Inferior parietal cortex (tissue), 1 donor: ENCODE measurements at regions not wholly inside any gene's neighbourhood (a gene's known extent, or its start where the extent isn't known, plus 50 kb on each side); places are given as distances from the start of the nearest gene placed in this dataset.

Experiments used
- DNase-seq: peaks from one replicate; pipeline ENCODE4 v3.0.0-alpha.2; 2016; ENCODE audit errors: extremely low spot score

DNA sequence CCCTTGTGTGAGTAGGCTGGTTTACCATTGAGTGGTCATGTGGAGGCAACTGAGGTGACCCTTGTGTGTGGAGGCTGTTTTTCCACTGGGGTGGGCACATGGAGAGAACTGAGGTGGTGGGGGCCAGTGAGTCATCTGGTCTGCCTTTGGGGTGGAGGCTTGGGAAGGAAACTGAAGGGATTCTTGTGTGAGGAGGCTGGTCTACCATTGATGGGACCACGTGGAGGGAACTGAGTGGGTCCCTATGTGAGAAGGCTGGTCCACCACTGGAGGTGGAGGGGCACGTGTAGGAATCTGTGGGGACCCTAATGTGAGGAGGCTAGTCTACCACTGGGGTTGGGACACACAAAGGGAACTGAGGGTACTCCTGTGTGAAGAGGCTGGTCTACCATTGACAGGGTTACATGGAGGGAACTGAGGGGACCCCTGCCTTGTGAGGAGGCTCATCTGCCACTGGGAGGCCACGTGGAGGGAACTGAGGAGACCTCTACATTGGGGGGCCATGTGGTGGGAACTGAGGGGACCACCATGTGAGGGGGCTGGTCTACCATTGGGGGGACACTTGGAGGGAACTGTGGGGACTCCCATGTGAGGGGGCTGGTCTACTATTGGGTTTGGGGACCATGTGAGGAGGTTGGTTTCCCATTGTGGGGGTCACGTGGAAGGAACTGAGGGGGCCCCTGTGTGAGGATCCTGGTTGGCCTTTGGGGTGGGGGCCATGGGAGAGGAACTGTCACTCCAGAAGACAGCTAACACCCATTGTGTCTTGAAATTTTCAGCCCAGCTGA, 164.5 kb downstream of the WNT7A start:
- no peak for DNase-seq

DNA sequence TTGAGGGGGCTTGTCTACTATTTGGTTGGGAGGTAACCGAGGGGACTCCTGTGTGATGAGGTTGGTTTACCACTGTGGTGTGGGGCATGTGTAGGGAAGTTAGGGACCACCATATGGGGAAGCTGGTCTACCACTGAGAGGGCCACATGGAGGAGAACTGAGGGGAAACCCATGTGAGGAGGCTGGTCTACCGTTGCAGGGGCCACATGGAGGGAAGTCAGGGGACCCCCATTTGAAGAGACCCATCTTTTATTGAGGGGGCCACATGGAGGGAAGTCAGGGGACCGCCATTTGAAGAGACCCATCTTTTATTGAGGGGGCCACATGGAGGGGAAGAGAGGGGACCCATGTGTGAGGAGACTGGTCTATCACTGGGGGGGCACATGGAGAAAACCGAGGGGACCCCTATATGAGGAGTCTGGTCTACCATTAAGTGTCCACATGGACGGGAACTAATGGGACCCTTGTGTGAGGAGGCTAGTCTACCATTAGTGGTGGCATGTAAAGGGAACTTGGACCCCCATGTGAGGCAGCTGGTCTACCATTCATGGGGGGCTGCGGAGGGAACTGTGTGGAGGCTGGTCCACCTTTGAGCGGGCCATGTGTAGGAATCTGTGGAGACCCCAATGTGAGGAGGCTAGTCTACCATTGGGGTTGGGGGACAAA, 165.5 kb downstream of the FBLN2 start:
- DNase-seq = no peak

DNA sequence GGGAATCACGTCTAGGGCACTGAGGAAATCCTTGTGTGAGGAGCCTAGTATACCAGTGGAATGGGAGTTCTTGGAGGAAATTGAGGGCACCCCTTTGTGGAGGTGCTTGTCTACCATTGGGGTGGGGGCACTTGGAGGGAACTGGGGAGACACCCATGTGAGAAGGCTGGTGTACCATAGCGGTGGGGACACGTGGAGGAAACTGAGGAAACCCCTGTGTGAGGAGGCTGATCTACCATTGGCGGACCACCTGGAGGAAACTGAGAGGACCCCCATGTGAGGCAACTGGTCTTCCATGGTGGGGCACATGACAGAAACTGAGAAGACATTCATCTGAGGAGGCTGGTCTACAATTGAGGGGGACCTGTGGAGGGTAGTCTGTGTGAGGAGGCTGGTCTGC, 164.5 kb downstream of the FBLN2 start:
- DNase-seq = no peak

DNA sequence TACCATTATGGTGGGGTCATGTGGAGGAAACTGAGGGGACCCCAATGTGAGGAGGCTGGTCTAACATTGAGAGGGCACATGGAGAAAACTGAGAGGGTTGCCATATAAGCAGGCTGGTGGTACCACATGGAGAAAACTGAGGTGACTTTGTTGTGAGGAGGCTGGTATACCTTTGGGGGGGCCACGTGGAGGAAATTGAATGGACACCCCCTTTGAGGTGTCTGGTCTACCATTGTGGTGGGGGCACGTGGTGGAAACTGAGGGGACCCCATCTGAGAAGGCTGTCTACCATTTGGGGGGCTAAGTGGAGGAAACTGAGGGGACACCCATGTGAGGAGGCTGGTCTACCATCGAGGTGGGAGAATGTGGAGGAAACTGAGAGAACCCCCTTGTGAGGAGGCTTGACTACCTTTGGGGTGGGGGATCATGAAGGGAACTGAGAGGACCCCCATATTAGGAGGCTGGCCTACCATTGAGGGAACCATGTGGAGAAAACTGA, 163.8 kb downstream of the FBLN2 start:
- DNase-seq = no peak

DNA sequence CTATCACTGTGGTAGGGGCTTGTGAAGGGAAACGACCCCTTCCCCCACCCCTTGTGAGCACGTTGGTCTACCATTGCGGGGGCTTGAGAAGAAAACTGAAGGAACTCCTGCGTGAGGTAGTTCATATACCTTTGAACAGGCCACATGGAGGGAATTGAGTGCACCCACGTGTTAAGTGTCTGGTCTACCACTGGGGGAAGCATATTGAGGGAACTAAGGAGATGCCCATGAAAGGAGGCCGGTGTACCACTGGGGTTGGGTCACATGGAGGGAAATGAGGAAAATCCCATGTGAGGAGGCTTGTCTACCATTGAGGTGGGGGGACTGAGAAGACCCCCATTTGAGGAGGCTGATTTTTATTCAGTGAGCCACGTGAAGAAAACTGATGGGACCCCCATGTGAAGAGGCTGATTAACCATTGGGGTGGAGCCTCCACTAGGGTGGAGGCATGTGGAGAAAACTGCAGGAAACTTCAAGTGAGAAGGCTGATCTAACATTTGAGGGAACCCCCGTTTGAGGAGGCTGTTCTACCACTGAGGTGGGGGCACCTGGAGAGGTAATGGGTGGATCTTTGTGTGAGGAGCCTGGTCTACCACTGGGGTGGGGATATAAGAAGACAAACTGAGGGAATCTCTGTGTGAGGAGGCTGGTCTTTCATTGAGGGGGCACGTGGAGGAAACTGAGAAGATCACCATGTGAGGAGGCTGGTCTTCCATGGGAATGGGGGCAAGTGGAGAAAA, 163.2 kb downstream of the FBLN2 start:
- no peak for DNase-seq

DNA sequence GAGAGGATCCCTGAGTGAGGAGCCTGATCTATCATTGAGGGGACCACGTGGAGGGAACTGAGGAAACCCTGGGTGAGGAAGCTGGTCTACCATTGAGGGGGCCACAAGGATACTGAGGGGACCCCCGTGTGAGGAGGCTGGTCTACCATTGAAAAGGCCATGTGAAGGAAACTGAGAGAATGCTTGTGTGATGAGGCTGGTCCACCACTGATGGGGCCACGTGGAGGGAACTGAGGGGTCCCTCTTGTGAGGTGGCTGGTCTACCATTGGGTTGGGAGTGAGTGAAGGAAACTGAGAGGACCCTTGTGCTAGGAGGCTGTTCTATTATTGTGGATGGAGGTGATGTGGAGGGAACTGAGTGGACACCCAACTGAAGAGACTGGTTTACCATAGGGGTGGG, 161.3 kb downstream of the FBLN2 start:
- DNase-seq = no peak

DNA sequence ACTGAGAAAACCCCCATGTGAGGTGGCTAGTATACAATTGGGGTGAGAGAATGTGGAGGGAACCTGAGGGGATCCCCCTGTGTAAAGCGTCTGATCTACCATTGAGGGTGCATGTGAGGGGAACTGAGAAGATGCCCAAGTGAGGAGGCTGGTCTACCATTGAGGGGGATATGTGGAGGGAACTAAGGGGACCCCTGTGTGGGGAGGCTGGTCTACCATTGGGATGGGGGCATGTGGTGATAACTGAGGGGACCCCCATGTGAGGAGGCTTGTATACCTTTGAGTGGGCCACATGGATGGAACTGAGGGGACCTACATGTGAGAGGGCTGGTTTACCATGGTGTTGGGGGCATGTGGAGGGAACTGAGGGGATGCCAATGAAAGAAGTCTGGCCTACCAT, 160.8 kb downstream of the FBLN2 start:
- DNase-seq = no peak

DNA sequence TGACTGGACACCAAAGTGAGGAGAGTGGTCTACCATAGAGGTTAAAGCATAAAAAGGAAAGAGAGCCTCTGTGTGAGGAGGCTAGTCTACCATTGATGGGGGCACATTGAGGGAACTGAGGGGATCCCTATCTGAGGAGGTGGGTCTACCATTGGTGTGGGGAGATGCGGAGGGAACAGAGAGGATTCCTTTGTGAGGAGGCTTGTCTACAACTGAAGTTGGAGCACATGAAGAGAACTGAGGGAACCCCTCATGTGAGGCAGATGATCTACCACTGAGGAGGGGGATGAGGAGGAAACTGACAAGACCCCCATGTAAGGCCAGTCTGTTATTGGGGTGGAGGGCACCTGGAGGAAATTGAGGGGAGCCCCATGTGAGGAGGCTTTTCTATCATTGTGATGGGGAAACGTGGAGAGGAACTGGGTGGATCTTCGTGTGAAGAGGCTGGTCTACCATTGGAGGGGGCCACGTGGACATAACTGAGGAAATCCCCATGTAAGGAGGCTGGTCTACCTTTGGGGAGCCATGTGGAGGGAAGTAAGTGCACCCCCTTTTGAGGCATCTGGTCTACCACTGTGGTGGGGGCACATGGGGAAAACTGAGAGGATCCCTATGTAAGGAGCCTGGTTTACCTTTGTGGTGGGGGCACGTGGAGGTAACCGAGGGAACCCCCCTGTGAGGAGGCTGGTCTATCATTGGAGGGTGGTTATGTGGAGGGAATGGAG, 160.1 kb downstream of the FBLN2 start:
- no peak for DNase-seq

DNA sequence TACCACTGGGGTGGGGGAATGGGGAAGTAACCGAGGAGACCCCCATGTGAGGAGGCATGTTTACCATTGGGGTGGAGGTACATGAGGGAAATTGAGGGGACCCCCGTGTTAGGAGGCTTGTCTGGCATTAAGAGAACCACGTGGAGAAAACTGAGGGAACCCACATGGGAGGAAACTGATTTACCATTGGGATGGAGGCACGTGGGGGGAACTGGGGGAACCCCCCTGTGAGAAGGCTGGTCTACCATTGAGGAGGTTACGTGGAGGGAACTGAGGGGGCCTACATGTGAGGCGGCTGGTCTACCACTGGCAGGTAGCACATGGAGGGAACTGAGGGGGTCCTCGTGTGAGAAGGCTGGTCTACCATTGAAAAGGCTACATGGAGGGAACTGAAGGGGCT, 159.4 kb downstream of the FBLN2 start:
- no peak for DNase-seq

DNA sequence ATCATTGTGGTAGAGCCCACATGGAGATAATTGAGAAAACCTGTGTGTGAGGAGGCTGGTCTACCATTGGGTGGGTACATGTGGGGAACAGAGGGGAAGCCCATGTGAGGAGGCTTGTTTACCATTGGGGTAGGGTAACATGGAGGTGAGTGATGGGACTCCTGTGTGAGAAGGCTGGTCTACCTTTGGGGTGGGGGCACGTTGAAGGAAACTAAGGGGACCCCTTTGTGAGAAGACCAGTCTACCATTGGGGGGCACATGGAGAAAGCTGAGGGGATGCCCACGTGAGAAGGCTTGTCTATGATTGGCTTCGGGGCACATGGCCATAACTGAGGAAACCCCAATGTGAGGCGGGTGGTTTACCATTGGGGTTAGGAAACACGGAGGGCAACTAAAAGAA, 158.5 kb downstream of the FBLN2 start:
- DNase-seq = no peak

DNA sequence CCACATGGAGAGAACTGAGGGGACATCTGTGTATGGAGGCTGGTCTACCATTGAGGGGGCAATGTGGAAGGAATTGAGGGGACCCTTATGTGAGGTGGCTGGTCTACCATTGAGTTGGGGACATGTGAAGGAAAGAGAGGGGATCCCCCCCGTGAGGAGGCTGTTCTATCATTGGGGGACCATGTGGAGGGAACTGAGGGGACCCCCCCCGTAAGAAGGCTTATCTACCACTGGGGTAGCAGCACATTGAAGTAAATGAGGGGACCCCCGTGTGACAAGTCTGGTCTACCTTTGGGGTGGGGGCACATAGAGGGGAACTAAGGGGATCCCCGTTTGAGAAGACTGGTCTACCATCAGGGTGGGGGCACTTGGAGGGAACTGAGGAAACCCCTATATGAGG, 158.0 kb downstream of the FBLN2 start:
- DNase-seq = no peak

DNA sequence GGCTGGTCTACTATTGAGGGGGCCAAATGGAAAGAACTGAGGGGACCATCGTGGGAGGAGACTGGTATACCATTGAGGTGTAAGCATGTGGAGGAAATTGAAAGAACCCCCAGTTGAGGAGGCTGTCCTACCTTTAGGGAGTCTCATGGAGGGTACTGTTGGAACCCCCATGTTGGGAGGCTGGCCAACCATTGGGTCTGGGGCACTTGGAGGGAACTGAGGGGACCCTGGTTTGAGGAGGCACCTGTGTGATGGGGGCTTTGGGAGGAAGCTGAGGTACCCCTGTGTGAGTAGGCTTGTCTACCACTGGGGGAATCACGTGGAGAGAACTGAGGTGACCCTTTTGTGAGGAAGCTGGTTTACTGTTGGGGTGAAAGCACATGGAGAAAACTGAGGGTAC, 157.5 kb downstream of the FBLN2 start:
- DNase-seq = no peak

DNA sequence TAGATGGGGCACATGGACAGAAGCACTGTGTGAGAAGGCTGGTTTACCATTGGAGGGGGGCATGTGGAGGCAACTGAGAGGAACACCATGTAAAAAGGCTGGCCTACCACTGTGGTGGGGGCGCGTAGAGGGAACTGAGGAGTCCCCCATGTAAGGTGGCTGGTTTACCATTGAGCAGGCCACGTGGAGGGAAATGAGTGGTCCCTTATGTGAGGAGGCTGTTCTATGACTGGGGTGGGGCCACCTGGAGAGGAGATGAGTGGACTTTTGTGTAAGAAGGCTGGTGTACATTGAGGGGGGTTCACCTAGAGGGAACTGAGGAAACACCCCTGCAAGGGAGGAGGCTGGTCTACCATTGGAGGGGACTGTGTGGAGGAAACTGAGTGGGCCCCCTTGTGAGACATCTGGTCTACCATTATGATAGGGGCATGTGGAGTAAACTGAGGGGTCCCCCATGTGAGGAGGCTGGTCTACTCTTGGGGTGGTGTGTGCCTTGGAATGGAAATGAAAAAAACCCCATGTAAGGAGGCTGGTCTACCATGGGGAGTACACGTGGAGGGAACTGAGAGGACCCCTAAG, 156.9 kb downstream of the FBLN2 start:
- DNase-seq = no peak

DNA sequence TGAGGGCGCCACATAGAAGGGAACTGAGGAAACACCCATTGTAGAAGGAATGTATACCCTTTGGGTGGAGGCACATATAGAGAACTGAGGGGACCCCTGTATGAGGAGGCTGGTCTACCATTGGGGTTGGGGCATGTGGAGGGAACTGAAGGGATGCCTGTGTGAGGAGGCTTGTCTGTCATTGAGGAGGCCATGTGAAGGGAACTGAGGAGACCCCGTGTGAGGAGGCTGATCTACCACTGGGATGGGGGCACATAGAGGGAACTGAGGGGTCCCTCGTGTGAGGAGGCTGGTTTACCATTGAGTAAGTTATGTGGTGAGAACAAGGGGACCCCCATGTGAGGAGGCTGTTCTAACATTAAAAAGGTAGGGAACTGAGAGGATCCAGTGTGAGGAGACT, 156.1 kb downstream of the FBLN2 start:
- no peak for DNase-seq

DNA sequence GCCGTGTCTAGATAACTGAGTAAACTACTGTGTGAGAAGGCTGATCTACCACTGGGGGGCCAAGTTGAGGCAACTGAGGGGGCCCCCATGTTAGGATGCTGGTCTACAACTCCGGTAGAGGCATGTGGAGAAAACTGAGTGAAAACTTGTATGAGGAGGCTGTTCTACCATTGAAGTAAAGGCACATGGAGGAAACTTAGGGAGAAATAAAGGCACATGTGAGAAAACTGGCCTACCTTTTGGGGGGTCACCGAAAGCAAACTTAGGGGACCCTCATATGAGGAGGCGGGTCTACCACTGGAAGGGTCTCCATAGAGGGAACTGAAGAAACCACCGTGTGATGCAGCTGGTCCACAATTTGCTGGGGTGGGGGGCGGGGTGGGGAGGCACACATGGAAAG, 155.2 kb downstream of the FBLN2 start:
- no peak for DNase-seq

DNA sequence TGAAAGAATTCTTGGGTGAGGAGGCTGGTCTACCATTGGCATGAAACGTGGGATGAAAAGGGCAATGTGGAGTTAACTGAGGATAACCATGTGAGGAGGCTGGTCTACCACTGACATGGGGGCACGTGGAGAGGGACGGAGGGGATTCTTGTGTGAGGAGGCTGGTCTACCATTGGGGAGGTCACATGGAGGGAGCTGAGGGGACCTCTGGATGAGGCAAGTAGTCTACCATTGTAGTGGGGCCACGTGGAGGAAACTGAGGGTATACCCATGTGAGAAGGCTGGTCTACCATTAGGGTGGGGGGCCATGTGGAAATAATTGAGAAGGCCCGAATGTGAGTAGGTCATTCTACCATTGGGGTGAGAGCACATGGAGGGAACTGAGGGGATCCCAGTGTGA, 154.1 kb downstream of the FBLN2 start:
- DNase-seq = no peak

DNA sequence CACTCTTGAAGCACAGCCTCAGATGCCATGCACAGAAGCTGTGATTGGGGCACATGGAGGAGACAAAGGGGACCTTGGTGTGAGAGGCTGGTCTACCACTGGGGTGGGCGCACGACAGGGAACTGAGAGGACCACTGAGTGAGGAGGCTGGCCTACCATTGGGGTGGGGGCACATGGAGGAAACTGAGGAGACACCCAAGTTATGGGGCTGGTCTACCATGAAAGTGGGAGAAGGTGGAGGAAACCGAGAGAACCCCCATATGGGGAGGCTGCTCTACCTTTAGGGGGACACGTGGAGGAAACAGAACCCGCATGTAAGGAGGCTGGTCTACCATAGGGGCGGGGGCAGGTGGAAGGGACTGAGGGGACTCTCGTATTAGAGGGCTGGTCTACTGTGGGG, 153.4 kb downstream of the FBLN2 start:
- DNase-seq = no peak

DNA sequence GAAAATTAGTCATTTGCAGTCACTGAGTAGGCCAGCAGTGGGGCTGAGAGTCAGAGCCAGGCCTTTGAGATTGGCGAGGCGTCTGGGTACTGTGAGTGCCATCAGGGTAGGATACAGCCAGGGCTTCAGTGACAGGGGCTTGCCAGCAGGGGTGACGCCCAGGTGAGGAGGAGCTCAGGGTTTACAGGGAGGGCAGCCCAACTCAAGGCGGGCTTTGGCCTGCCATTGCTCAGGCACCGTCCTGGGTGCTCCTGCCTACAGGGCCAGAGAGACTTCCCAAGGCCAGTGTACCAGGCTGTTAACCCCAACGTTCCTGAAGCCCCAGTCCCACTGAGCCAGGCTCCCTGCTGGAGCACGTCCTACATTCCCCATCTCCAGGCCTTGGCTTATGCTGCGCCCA, 152.0 kb downstream of the FBLN2 start:
- DNase-seq = no peak

DNA sequence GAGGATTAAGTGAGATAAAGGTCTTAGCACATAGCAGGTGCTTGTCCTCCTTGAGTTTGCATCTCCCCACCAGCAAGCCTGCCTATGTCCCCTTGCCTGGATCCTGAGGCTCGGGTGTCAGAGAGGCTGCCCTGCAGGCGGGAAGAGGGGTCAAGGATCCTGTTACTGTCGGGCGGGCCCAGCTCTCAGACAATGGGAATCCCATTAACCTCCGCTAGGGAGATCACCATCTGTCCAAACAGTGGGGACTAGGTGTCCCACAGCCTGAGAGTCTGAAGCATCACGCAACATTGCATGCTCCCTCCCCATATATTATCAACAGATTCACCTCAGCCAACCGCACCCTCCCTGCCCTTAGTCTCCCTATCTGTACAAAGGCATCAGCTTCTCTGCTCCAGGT, 151.4 kb downstream of the FBLN2 start:
- no peak for DNase-seq

DNA sequence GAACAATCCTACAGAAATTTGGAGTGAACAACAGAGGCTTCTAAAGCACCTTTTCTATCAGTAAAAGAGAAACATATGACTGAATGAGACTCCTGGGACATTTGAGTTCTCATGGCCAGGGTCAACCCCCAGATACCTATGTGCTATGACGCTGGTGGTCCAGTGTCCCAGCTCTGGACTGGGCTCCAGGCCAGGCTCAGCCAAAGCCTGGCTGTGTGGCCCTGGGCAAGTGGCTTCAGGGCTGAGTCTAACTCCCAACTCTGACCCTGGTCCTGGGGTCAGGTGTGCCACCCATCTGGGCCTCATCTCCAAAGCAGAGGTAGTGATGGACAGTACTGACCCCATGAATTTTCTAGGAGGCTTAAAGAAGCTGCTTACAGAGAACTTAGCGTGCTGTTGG, 147.8 kb downstream of the FBLN2 start:
- no peak for DNase-seq

DNA sequence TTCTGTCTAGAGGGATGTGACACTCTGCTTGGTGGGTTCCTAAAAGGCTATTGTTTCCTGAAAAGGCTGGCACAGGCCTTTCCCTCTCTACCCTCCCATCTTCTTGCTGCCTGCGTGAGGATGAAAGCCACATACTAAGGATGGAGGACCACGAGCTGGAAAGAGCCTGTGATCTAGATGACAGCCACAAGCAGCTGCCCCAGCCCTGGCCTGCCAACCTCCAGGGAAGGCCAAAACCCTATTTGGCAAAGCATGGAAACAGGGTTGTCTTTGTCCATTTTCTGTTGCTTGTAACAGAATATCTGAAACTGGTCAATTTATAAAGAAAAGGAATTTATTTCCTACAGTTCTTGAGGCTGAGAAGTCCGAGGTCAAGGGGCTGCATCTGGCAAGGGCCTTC, 144.5 kb downstream of the FBLN2 start:
- DNase-seq = no peak

DNA sequence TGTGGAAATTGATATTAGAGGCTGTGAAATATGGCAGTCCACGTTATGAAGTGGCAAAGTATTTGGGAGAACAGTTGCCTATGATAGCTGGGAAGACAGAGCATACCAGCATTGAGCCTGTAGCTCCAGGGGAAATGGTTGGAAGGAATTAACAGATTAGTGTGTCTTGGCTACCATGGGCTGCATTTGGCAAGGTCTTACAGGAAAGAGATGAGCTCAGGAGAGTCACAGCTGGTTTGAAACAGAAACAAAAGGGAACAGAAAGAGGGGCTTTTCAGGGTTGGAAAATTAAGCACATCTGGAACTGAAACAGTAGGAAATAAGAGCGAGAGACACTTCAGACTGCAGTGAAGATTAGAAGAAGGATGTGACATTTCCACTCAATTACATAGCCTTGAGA, 141.7 kb downstream of the FBLN2 start:
- no peak for DNase-seq
